HL-60 (cell line): ENCODE measurements at regions not wholly inside any gene's neighbourhood (a gene's known extent, or its start where the extent isn't known, plus 50 kb on each side); places are given as distances from the start of the nearest gene placed in this dataset.

Experiments
- CTCF ChIP-seq: IDR thresholded peaks from one replicate; pipeline ENCODE4 v1.5.1; 2011; ENCODE audit warnings: low read length, control low read depth, inconsistent platforms; ENCODE audit not compliant: insufficient read depth
- SPI1 ChIP-seq: IDR thresholded peaks from 2 replicates; pipeline ENCODE4 v1.6.1; 2012; ENCODE audit warnings: low read depth, mild to moderate bottlenecking, borderline replicate concordance

GRCh38 chr13:112132142-112132541 lies 65.2 kb downstream of the SOX1 start:
- no peak for TF ChIP-seq CTCF
- no peak for TF ChIP-seq SPI1
